GM10266 (cell line): ENCODE measurements at regions not wholly inside any gene's neighbourhood (a gene's known extent, or its start where the extent isn't known, plus 50 kb on each side); places are given as distances from the start of the nearest gene placed in this dataset.

ENCODE experiments used
- DNase-seq: peaks from one replicate; pipeline ENCODE4 v3.0.0; 2012; ENCODE audit errors: extremely low spot score
- CTCF ChIP-seq: IDR thresholded peaks from 2 replicates; pipeline ENCODE4 v1.5.1; 2012; ENCODE audit warnings: mild to moderate bottlenecking, low read depth; ENCODE audit not compliant: control insufficient read depth, insufficient read depth; ENCODE audit errors: missing control alignments

GRCh38 chr5:173411791-173412555 lies 83.8 kb upstream of the STC2 start:
- no peak for TF ChIP-seq CTCF
- DNase-seq = no peak

DNA sequence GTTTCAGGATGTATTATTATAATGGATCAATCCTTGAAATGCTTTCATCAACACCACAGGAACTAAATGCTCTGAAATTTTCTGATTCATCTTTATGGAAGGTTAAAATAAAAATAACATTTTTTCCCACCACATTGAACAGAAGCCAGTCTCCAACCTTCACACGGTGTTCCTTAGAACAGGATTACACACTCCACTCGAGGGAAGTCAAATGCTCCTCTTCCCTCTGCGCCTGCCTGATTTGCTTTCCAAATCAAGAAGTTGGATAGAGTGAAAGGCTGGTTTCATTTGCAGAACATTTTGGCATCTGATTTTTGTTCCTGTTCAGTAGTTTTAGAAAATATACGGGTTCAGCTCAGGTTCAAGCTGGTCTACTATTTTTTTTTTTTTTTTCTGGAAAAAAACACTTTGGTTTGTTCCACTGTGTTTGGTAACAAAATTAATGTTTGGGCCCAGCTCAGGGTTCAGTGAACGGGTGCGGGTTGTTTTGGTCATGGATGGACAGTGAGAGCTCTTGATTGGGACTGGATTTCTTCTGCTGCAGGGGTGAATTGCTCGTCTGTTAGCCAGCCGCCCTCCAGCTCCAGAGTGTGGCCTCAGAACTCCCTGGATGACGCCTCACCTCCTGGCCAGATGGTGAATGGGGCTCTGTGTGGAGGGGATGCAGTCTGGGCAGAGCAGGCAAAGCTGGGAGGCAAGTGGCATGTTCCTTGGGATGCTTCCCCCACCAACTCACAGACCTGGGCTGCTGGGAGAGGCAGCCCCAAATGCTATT lies 82.4 kb upstream of the STC2 start:
- TF ChIP-seq CTCF = no peak
- no peak for DNase-seq

- DNase-seq = no peak
- TF ChIP-seq CTCF = no peak
These were observed 80.7 kb upstream of the STC2 start for GRCh38 chr5:173408946-173409345.

- no peak for TF ChIP-seq CTCF
- DNase-seq = no peak
These were observed 71.6 kb upstream of the STC2 start for GRCh38 chr5:173399851-173400250.

DNA sequence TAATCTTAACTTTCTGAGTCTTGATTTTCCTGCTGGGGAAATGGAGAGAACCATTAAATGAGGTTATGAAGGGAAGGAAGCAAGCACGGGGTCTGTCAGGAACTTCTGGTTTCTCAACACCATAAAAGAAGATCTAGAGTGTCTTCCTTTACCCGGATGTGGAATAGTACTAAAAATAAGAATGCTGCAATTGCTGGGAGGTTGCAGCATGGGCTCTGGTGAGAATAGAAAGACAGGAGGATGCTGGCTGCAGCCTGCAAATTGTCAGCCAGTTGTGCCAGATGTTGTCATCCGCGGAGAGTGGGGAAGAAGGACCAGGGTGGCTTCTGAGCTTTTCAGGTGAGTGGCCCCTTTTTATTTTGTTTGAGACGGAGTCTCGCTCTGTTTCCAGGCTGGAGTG lies 69.3 kb upstream of the STC2 start:
- no peak for TF ChIP-seq CTCF
- DNase-seq = no peak

DNA sequence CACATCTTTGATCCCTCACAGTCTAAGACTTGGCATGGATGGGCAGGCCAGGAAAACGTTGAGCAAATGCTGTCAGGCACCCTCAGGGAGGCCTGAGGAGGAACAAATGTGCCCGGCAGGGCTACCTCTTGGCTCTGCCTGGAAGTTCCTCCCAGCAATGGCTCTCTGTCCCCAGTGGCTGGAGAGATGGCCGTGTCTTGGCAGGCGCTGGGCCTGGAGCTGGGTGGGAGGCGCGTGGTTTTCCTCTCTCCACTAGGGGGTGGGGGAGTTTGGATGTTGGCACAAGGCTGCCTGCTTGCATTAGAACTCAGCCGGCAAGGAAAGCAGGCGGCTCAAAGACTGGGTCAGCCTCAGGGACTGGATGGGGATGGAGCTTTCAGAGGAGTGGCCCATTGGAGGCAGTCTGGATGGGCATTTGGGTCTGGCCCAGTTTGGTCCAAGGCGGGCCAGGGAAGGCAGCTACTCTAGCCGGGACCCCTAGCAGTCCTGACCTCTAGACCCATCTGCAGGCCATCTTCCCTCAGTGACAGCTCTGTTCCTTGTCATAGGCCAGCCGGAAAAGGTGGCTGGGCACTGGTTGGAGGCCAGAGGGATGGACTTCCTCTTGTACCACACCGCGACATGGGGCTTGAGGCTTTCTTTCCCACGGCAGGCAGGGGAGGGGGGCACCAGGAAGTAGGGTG lies 68.2 kb upstream of the STC2 start:
- no peak for DNase-seq
- TF ChIP-seq CTCF = no peak

DNA sequence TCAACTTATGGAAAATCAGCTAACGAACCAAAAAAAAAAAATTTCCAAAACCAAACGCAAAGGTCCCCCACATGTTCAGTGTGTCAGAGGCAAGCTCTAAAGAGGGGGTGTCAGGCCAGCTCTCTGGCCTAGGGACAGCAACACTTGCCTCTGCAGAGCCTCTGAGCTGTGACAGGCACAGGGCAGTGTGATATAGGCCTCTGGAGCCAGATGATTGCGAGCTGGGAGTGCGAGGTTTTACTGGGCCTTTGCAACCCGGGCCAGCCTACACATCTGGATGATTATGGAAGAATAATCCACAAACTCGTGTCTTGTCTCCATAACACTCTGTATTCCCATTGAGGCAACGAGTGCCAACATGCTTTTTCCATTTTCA lies 67.7 kb upstream of the STC2 start:
- DNase-seq = no peak
- no peak for TF ChIP-seq CTCF
